ENCODE measurements at regions not wholly inside any gene's neighbourhood (a gene's known extent, or its start where the extent isn't known, plus 50 kb on each side); places are given as distances from the start of the nearest gene placed in this dataset.

GRCh38 chr3:146823622-146824021, 218.5 kb upstream of the PLSCR5 start:
- no peak for TF ChIP-seq POLR2A (IDR thresholded peaks at IDR 0.05)
- TF ChIP-seq, protein P1, sequence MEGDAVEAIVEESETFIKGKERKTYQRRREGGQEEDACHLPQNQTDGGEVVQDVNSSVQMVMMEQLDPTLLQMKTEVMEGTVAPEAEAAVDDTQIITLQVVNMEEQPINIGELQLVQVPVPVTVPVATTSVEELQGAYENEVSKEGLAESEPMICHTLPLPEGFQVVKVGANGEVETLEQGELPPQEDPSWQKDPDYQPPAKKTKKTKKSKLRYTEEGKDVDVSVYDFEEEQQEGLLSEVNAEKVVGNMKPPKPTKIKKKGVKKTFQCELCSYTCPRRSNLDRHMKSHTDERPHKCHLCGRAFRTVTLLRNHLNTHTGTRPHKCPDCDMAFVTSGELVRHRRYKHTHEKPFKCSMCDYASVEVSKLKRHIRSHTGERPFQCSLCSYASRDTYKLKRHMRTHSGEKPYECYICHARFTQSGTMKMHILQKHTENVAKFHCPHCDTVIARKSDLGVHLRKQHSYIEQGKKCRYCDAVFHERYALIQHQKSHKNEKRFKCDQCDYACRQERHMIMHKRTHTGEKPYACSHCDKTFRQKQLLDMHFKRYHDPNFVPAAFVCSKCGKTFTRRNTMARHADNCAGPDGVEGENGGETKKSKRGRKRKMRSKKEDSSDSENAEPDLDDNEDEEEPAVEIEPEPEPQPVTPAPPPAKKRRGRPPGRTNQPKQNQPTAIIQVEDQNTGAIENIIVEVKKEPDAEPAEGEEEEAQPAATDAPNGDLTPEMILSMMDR (IDR thresholded peaks at IDR 0.05) = no peak
- no peaks in the 10 kb centered on the region for H3K4me1 ChIP-seq
- no peaks in the 10 kb centered on the region for H3K27me3 ChIP-seq
- no peak for DNase-seq
- H3K9me3 ChIP-seq = no peaks in the 10 kb centered on the region
- H3K36me3 ChIP-seq = no peaks in the 10 kb centered on the region
- H3K4me3 ChIP-seq = no peak overlapping the region
- H3K27ac ChIP-seq = no peak overlapping the region

DNA sequence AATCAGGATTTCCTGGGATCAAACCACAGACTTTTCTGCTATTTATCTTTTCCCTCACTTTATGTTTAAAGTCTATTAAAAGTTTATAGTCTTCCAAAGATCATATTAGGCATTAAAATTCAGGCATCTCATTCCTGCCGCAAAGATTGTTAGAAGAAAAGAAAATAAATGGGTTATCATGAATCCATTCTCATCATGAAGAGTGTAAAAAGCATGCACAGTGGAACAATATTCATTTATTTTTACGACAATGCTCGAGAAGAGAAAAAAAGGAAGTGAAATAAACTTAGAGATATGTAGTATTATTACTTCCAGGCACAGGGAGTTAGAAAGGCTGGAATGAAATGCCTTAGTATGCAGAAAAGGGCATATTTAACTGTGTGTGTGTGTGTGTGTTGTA, 213.7 kb upstream of the PLSCR5 start:
- H3K9me3 ChIP-seq = no peaks in the 10 kb centered on the region
- no peaks in the 10 kb centered on the region for H3K36me3 ChIP-seq
- H3K4me1 ChIP-seq = no peaks in the 10 kb centered on the region
- H3K27me3 ChIP-seq = no peaks in the 10 kb centered on the region
- DNase-seq = no peak
- no peak overlapping the region for H3K4me3 ChIP-seq
- H3K27ac ChIP-seq = no peak overlapping the region
- no peak for TF ChIP-seq POLR2A (IDR thresholded peaks at IDR 0.05)
- TF ChIP-seq, protein P1 (IDR thresholded peaks at IDR 0.05) = no peak

DNA sequence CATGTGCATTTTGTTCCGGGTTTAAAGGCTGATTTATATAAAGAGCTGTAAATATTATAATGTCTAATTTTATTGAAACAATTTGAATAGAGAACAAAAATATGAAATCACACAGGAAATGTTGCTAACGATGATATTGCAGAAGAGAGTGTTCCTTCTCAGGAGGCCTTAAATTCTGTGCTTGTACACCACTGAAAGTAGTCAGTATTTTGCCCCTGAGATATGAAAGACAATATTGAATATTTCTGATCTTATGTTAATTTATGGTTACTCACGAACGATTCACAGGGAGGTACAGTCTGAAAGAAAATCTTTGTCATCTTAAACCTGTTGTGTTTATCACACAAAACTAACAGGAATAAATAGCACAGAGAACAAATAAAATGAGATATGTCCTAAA, 213.2 kb upstream of the PLSCR5 start:
- TF ChIP-seq, protein P1 (IDR thresholded peaks at IDR 0.05) = no peak
- TF ChIP-seq POLR2A (IDR thresholded peaks at IDR 0.05) = no peak
- H3K4me1 ChIP-seq = no peaks in the 10 kb centered on the region
- H3K27ac ChIP-seq = no peak overlapping the region
- DNase-seq = no peak
- H3K36me3 ChIP-seq = no peaks in the 10 kb centered on the region
- no peaks in the 10 kb centered on the region for H3K9me3 ChIP-seq
- no peaks in the 10 kb centered on the region for H3K27me3 ChIP-seq
- H3K4me3 ChIP-seq = no peak overlapping the region

DNA sequence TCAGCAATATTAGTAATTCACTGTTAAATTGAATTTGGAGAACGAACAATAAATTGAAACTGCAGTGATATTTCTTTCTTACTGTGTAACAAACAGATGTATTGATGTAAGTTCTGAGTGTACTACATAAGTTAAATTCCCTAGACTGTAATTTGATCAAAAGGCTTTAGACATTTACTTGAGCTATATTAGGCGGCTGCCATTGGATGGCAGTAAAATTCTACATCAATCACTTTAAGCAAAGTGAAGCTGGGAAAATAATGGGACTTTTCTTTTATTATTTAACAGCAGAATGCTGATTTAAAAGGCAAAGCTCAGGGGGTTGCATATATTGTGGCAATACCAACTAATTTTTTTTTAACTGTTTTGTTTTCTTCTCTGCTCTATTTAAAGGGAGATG, 212.6 kb upstream of the PLSCR5 start:
- no peak for DNase-seq

GRCh38 chr3:146814601-146815315, 209.6 kb upstream of the PLSCR5 start:
- DNase-seq = no peak
- Histone ChIP-seq H3K9me3 (no peaks in the 10 kb centered on the region), H3K4me1 (no peaks in the 10 kb centered on the region), H3K27me3 (no peaks in the 10 kb centered on the region), H3K36me3 (no peaks in the 10 kb centered on the region), H3K4me3 (no peak overlapping the region), H3K27ac (no peak overlapping the region)
- TF ChIP-seq, protein P1 (IDR thresholded peaks at IDR 0.05) = no peak
- no peak for TF ChIP-seq POLR2A (IDR thresholded peaks at IDR 0.05)

More for the DNA sequence above, 212.6 kb upstream of the PLSCR5 start:
- H3K27ac ChIP-seq = no peak overlapping the region
- TF ChIP-seq, protein P1 (IDR thresholded peaks at IDR 0.05) = no peak
- no peak for TF ChIP-seq POLR2A (IDR thresholded peaks at IDR 0.05)
- no peak overlapping the region for H3K4me3 ChIP-seq
- H3K36me3 ChIP-seq = no peaks in the 10 kb centered on the region
- H3K4me1 ChIP-seq = no peaks in the 10 kb centered on the region
- H3K9me3 ChIP-seq = no peaks in the 10 kb centered on the region
- H3K27me3 ChIP-seq = no peaks in the 10 kb centered on the region

Data from Peyer's patch (tissue), 4 donors.